ENCODE measurements at regions not wholly inside any gene's neighbourhood (a gene's known extent, or its start where the extent isn't known, plus 50 kb on each side); places are given as distances from the start of the nearest gene placed in this dataset.
"Not testable (repeated sequence)": the region's sequence is repeated elsewhere in the genome, so short reads cannot be mapped to it uniquely, and the experiment has no call there.

- DNase-seq (ENCODE audit: low read depth, low spot score): no peak
These were observed 226.6 kb upstream of the EGLN3 start for GRCh38 chr14:34177466-34177865.

- no peak for DNase-seq (ENCODE audit: low read depth, low spot score)
These were observed 224.7 kb upstream of the EGLN3 start for GRCh38 chr14:34175574-34175973.

- DNase-seq (ENCODE audit: low read depth, low spot score): no peak
These were observed 224.1 kb upstream of the EGLN3 start for GRCh38 chr14:34174973-34175372.

GRCh38 chr14:34173916-34174315 lies 223.0 kb upstream of the EGLN3 start:
- no peak for DNase-seq (ENCODE audit: low read depth, low spot score)

GRCh38 chr14:34172550-34173368 lies 221.9 kb upstream of the EGLN3 start:
- DNase-seq (ENCODE audit: low read depth, low spot score): no peak

GRCh38 chr14:34172173-34172451 lies 221.2 kb upstream of the EGLN3 start:
- no peak for DNase-seq (ENCODE audit: low read depth, low spot score)

- no peak for DNase-seq (ENCODE audit: low read depth, low spot score)
These were observed 220.7 kb upstream of the EGLN3 start for GRCh38 chr14:34171431-34172172.

- no peak for DNase-seq (ENCODE audit: low read depth, low spot score)
These were observed 220.0 kb upstream of the EGLN3 start for GRCh38 chr14:34170882-34171281.

GRCh38 chr14:34169561-34169960 lies 218.7 kb upstream of the EGLN3 start:
- no peak for DNase-seq (ENCODE audit: low read depth, low spot score)

GRCh38 chr14:34168656-34169055 lies 217.8 kb upstream of the EGLN3 start:
- DNase-seq (ENCODE audit: low read depth, low spot score): no peak

GRCh38 chr14:34165847-34166350 lies 215.0 kb upstream of the EGLN3 start:
- no peak for DNase-seq (ENCODE audit: low read depth, low spot score)

- DNase-seq (ENCODE audit: low read depth, low spot score): no peak
These were observed 213.4 kb upstream of the EGLN3 start for GRCh38 chr14:34164162-34164864.

GRCh38 chr14:34161351-34162082 lies 210.6 kb upstream of the EGLN3 start:
- DNase-seq (ENCODE audit: low read depth, low spot score): no peak

- DNase-seq (ENCODE audit: low read depth, low spot score): no peak
These were observed 209.7 kb upstream of the EGLN3 start for GRCh38 chr14:34160619-34161018.

GRCh38 chr14:34157651-34158050 lies 206.8 kb upstream of the EGLN3 start:
- no peak for DNase-seq (ENCODE audit: low read depth, low spot score)

GRCh38 chr14:34147461-34147860 lies 196.6 kb upstream of the EGLN3 start:
- no peak for DNase-seq (ENCODE audit: low read depth, low spot score)

- DNase-seq (ENCODE audit: low read depth, low spot score): not testable (repeated sequence)
These were observed 189.3 kb upstream of the EGLN3 start for GRCh38 chr14:34140127-34140526.

- peak; percentile 89 for DNase-seq (ENCODE audit: low read depth, low spot score)
These were observed 188.6 kb upstream of the EGLN3 start for GRCh38 chr14:34139160-34140121.

- DNase-seq (ENCODE audit: low read depth, low spot score): no peak
These were observed 187.3 kb upstream of the EGLN3 start for GRCh38 chr14:34138175-34138574.

GRCh38 chr14:34137001-34137745 lies 186.3 kb upstream of the EGLN3 start:
- peak; percentile 58 for DNase-seq (ENCODE audit: low read depth, low spot score)
